NCI-H2107 treated with DMSO at 0.1 percent for 48 hours (cell line): ENCODE measurements at regions not wholly inside any gene's neighbourhood (a gene's known extent, or its start where the extent isn't known, plus 50 kb on each side); places are given as distances from the start of the nearest gene placed in this dataset.

Source experiments
- DNase-seq: peaks from one replicate; lab custom pipeline; 2025; ENCODE audit not compliant: unreplicated experiment; lab: John Stamatoyannopoulos, UW

DNA sequence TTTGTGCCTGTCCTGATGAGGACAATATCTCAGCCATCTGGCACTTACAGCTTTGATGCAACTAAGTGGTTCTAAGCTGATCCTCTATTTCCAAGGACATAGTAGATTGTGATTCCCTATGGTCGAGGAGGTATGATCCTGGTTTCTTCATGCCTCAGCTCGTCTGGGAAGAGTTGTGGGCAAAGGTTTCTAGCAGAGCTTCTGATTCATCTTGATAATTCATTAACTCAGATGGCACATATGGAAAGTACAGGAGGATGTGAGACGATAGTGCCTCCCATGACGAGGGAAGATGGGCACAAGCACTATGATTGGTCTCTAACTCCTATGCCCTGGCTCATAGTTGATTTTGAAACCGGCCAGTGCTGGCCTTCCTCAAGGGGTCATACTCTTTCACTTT, 334.2 kb upstream of the SEMA6D start:
- no peak for DNase-seq

- DNase-seq = no peak
Measured at GRCh38 chr15:47383801-47384200, 333.5 kb upstream of the SEMA6D start.

DNA sequence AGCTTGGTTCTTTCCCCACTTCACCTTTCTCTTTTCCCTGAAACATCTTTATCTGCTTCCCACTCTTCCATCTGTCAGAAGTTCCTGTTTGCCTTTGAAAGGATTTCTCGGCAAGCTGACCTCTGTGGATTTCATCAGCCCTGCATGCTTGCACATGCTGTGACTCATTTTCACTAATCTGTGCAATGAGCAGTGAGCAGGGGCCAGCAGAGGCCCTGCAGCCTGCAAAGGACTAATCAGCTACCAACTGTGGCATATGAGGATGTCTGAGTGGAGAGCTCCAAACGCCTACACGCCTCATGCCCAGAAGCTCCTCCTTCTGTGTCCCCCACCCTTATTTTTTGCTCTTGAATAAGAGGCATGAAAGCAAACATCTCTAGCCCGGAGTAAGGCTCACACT, 333.0 kb upstream of the SEMA6D start:
- no peak for DNase-seq

GRCh38 chr15:47384776-47385175, 332.5 kb upstream of the SEMA6D start:
- DNase-seq = no peak

DNA sequence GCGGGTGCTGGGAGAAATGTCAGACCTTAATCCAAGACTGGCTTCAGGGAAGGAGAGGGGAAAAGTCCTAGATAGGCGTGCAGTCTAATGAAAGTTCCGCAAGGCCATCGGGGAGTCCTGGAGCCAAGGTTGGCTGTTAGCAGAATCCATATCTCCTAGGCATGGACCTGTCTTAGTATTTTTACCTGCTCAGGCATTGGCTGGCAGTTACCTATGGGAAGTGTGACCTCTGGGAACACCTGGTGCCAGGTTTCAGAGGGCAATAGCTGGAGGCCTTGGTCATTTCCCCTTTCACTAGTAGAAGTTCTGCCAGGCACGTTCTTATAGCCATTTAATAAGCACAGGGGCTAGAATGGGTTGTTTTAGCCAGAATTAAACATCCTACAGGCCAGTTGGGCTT, 330.8 kb upstream of the SEMA6D start:
- no peak for DNase-seq

GRCh38 chr15:47388299-47388698, 329.0 kb upstream of the SEMA6D start:
- no peak for DNase-seq

DNA sequence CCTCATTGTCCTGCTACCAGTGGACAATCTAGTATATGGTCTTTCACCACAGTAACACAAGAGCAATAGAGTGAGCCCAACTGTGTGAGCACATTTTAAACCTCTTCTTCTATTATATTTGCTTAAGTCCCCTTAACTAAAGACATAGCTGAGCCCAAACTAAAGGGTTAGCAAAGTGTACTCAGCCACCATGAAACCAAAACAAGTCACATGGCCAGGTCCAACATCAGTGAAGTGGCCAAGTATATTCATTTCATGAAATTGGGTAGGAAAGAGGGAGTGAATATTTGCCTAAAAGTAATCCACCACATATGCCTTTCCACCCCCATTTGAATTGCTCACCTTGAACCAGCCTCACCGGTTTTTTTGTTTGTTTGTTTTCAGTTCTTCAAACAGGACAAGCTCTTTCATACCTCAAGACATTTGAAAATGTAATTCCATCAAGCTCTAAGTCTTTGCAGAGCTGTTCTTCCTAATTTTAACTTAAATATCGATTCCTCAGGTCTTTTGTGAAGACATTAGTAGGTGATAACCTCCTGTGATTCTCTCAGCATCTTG, 327.0 kb upstream of the SEMA6D start:
- DNase-seq = no peak

DNA sequence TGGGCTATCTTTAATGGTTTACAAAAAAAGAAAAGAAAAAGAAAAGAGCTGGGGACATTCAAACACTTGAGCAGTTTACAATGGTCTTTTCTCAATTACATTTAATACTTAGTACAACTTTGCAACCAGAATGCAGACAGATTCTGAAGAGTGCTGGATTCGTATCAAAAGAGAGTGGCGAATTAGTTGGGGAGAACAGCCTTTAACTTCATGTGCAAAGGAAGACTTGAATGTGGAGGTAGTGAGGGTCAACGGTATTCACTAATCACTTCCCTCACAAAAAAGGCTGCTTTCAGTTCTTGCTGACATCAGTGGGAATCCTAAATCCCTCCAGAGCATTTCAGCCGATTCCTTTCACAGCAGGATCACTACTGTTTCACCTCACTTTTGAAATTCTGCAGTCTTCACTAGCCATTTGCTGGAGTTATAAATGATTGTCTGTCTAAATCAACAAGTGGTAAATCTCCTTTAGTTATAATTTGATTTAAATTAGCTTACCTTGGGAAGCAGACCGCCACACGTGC, 323.0 kb upstream of the SEMA6D start:
- DNase-seq = no peak

DNA sequence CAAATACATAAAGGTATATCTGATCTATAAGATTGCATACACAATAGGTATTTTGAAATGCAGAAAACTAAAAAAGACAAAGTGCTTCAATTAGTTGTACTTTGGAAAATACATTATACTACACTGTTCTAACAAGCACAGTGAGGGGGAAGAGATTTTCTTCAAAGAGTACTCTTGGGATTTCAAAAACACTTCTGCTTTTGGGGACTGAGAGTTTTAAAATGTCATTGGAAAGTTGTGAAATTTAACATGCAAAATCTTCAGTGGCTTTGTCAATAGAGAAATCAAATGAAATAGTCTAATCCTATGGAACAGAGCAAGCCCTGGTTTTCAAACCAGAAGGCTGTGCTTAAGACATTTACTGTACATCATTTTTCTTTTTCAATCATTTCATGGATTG, 322.2 kb upstream of the SEMA6D start:
- no peak for DNase-seq

GRCh38 chr15:47397655-47398054, 319.6 kb upstream of the SEMA6D start:
- no peak for DNase-seq

DNA sequence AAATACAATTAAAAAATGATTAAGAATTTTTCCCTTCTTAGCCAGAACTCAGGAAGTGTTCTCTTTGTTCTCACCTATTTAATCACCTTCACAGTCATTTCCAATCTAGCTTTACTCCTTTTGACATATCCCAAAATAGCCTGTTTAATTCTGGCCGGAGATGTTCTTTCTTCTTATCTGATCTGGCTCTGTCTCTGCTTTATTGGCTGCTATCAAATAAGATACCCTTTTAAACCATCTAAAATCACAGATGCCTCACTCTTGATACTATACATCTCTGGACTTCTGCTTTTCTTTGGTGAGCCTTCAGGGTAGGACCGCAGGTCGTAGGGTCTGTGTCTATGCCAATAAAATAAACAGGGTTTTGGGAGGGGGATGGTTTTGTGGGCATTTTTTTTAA, 319.2 kb upstream of the SEMA6D start:
- no peak for DNase-seq

- DNase-seq = no peak
Measured at GRCh38 chr15:47398594-47398993, 318.7 kb upstream of the SEMA6D start.

- DNase-seq = no peak
Measured at GRCh38 chr15:47399100-47399499, 318.2 kb upstream of the SEMA6D start.

- no peak for DNase-seq
Measured at GRCh38 chr15:47400603-47401002, 316.7 kb upstream of the SEMA6D start.

DNA sequence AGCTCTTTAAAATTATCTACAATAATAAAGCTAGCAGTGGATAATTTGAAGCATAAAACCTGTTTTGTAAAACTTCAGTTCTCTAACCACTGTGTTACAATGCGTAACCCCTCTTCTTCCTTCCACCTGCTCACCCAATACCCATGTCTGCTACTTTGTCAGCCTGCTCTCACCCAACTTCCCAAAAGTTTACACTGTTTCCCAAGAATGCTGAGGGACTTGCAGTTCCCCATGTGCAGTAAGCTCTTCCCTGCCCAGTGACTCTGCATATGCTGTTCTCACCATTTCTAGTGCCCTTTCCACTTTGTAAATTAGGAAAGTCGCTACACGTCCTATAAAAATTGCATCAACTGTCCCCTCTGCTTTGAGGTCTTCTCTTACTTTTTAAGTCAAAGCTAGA, 315.9 kb upstream of the SEMA6D start:
- DNase-seq = no peak

GRCh38 chr15:47402829-47403228, 314.5 kb upstream of the SEMA6D start:
- DNase-seq = no peak

DNA sequence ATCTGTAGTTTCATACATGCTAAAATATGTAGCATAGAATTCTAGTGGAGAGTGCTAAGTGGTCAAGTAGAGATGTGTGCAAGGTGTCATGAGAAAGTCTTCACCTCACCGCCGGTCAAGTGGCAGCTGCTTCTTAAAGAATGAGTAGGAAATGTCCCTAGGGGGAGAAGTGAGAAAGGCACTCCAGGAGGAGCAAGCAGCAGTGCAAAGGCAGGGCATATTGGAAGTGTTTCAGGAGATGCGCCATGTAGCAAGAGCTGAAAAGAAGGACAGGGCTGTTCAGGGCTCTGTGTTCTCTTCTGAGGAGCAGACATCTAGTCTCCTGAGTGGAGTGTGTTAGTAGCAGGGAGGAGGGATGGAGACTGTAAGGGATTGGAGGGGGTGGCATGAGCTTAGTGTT, 312.4 kb upstream of the SEMA6D start:
- DNase-seq = no peak

GRCh38 chr15:47405365-47406162, 311.7 kb upstream of the SEMA6D start:
- no peak for DNase-seq

GRCh38 chr15:47407692-47408091, 309.6 kb upstream of the SEMA6D start:
- no peak for DNase-seq

GRCh38 chr15:47409038-47409437, 308.3 kb upstream of the SEMA6D start:
- no peak for DNase-seq

DNA sequence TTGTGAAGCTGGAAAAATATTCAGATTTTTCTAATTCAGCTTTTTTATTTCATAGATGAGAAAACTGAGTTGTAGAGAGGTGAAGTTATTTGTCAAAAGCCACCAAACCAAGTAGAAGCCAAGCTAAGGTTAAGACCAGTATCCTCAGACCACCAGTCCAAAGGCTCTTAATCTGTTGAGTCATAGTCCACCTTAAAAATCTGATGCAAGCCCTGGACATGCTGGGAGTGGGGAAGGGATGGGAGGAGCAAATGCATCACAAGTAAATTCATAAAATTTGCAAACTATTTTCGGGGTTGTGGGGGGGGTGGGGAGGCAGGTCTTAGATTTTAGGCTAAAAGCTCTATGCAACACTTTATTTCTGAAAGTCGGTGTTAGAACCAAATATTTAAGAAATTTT, 307.7 kb upstream of the SEMA6D start:
- no peak for DNase-seq

GRCh38 chr15:47410247-47410646, 307.1 kb upstream of the SEMA6D start:
- no peak for DNase-seq

DNA sequence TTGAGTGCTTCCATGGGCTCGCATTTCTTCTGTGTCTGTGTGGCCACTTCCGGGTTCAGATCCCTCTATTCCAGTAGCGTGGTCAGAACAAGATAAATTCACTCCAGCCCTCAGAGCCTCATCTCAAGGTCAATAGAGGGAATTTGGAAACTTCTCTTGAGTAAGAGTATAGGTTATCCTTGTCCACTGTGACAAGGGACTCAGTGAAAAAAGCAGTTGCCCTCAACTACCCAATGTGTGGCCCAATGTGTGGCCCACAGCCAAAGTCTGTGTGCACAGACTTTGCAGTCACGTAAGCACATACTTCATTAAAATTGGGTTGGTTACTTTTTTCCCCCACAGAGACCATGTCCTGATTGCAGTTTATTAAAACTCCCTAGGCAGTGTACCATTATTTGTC, 305.6 kb upstream of the SEMA6D start:
- DNase-seq = no peak
